ENCODE measurements at regions not wholly inside any gene's neighbourhood (a gene's known extent, or its start where the extent isn't known, plus 50 kb on each side); places are given as distances from the start of the nearest gene placed in this dataset.
"Not testable (repeated sequence)": the region's sequence is repeated elsewhere in the genome, so short reads cannot be mapped to it uniquely, and the experiment has no call there.

GRCh38 chrX:552496-552895 lies 78.1 kb upstream of the SHOX start:
- DNase-seq: no peak

DNA sequence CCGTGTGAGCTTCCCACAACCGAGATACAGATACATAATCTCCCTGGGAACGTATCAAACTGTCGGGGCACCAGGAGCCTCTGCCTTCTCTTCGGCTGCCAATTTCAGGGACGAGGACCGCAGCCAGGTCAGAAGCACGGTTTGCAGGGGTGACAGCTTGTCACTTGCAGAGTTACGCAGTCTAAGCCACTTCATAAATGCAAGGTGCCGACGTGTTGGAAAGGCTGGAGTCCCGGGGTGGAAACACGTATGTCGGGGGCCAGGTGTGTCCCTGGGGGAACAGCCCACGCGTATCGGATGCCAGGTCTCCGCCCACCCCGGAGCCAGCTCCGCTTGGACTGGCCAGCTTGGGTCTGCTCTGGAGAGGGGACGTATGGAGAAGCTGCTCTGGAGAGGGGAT lies 76.3 kb upstream of the SHOX start:
- DNase-seq: no peak

- no peak for DNase-seq
These were observed 74.6 kb upstream of the SHOX start for GRCh38 chrX:555725-556666.

GRCh38 chrX:557601-558000 lies 73.0 kb upstream of the SHOX start:
- DNase-seq: not testable (repeated sequence)

DNA sequence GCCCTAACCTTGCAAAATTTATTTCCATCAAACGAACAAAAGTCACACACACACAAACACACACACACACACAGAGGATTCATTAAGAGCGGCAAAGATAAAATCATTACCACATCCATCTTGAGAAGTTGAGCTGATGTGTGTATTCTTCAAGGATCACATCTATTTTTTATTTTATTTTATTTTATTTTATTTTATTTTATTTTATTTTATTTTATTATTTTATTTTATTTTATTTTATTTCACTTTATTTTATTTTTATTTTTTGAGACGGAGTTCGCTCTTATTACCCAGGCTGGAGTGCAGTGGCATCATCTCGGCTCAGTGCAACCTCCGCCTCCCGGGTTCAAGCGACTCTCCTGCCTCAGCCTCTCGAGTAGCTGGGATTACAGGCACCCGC lies 71.3 kb upstream of the SHOX start:
- not testable (repeated sequence) for DNase-seq

GRCh38 chrX:567891-568290 lies 62.7 kb upstream of the SHOX start:
- no peak for DNase-seq

- DNase-seq: no peak
These were observed 62.3 kb upstream of the SHOX start for GRCh38 chrX:568311-568710.

DNA sequence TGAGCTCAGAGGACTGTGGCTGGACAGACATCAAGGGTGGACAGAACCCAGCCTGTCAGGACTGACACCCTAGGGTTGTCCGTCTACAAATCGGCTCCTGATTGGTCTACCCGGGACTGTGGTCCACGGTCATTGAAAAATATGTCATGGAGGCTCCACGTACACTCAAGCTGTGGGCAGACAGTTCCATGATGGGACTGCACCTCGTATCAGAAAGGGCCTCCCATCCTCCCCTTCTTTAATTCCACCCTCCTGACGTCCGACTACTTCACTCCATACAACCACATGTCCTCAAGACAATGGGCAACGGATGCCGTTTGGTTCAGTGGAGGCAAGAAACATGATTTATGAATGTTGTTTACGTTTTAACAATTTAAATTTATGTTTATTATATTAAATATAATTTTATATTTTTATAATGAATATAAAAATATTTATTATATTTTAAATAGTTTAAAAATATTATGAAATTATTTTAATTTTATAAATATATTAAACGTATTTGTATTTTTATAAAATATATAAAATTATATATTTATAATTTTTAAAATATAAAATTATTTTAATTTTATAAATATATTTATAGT lies 58.0 kb upstream of the SHOX start:
- DNase-seq: no peak

GRCh38 chrX:574251-574650 lies 56.3 kb upstream of the SHOX start:
- no peak for DNase-seq

DNA sequence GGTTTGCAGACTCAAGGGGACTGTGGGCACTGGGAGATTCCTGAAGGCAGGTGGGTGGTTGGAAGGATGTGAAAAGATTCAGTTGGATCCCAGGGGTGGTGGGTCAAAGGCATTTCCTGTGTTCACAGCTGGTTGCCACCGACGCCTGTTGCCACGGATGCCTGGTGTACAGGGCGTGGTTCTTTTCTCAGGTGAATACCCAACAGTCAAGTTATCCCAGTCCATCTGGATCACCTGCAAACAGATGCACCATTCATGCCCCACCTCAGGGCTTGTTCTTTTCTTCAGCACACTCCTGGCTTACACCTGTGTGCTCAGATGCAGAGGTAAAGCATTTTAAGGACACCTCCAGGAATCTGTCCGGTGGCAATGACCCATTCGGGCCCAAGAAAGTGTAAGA lies 55.8 kb upstream of the SHOX start:
- no peak for DNase-seq

- no peak for DNase-seq
These were observed 53.6 kb upstream of the SHOX start for GRCh38 chrX:576904-577560.

GRCh38 chrX:578531-578930 lies 52.1 kb upstream of the SHOX start:
- DNase-seq: no peak

DNA sequence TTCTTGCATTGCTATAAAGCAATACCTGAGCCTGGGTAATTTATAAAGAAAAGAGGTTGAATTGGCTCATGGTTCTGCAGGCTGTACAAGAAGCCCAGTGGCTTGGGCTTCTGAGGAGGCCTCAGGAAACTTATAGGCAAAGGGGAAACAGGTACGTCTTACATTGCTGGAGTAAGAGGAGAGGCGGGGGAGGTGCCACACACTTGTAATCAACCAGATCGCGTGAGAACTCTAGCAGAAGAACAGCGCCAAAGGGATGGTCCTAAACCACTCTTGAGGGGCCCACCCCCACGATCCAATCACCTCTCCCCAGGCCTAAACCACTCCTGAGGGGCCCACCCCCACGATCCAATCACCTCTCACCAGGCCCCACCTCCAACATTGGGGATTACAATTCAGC lies 50.6 kb upstream of the SHOX start:
- DNase-seq: no peak
